ENCODE measurements at regions not wholly inside any gene's neighbourhood (a gene's known extent, or its start where the extent isn't known, plus 50 kb on each side); places are given as distances from the start of the nearest gene placed in this dataset.

DNA sequence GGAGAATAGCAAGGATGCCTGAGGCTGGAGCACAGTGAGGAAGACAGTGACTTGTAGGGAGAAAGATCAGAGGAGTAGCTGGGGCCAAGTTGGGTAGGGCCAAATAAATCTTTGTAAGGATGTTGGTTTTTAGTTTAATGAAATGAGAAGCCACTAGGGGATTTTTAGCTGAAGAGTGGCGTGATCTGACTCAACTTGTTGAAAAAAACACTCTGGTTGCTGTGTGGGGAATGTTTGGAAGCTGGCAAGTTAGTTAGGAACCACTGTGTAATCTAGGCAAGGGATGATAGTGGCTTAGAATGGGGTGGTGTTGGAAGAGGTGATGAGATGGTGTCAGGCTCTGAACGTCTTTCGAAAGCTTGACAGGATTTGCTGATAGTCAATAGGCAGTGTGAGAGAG is 176.1 kb upstream of the HDDC2 start:
- Mint-ChIP-seq H3K36me3 (no peaks in the 10 kb centered on the region), H3K27ac (no peak overlapping the region), H3K27me3 (ENCODE audit: low read depth) (no peaks in the 10 kb centered on the region), H3K4me3 (no peak overlapping the region), H3K4me1 (peaks cover 3% of the 10 kb centered on the region), H3K9me3 (no peaks in the 10 kb centered on the region)
- CTCF ChIA-PET, result no interaction called here
- POLR2A ChIA-PET, result no interaction called here
- TF ChIP-seq CTCF (IDR thresholded peaks at IDR 0.05) (no peak), EMX1 (CRISPR knock-in tag; IDR thresholded peaks at IDR 0.05) (no peak), IRF1 (CRISPR knock-in tag; IDR thresholded peaks at IDR 0.05) (no peak), JUN (CRISPR knock-in tag; IDR thresholded peaks at IDR 0.05) (no peak), NR3C1 (CRISPR knock-in tag; conservative IDR thresholded peaks at IDR 0.05; ENCODE audit: low read depth) (no peak), NR1H2 (CRISPR knock-in tag; IDR thresholded peaks at IDR 0.05) (no peak), AFF4 (CRISPR knock-in tag; IDR thresholded peaks at IDR 0.05; ENCODE audit: borderline replicate concordance) (no peak), ATF6 (CRISPR knock-in tag; IDR thresholded peaks at IDR 0.05) (no peak), RELA (CRISPR knock-in tag; IDR thresholded peaks at IDR 0.05; ENCODE audit: borderline replicate concordance) (no peak)
- TF ChIP-seq, protein P1, sequence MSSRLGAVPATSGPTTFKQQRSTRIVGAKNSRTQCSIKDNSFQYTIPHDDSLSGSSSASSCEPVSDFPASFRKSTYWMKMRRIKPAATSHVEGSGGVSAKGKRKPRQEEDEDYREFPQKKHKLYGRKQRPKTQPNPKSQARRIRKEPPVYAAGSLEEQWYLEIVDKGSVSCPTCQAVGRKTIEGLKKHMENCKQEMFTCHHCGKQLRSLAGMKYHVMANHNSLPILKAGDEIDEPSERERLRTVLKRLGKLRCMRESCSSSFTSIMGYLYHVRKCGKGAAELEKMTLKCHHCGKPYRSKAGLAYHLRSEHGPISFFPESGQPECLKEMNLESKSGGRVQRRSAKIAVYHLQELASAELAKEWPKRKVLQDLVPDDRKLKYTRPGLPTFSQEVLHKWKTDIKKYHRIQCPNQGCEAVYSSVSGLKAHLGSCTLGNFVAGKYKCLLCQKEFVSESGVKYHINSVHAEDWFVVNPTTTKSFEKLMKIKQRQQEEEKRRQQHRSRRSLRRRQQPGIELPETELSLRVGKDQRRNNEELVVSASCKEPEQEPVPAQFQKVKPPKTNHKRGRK (CRISPR knock-in tag; IDR thresholded peaks at IDR 0.05; ENCODE audit: borderline replicate concordance), result no peak
- TF ChIP-seq, protein P2, sequence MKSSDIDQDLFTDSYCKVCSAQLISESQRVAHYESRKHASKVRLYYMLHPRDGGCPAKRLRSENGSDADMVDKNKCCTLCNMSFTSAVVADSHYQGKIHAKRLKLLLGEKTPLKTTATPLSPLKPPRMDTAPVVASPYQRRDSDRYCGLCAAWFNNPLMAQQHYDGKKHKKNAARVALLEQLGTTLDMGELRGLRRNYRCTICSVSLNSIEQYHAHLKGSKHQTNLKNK (CRISPR knock-in tag; IDR thresholded peaks at IDR 0.05), result no peak
- ATAC-seq, result no peak
- DNase-seq (ENCODE audit: low spot score), result no peak

- Mint-ChIP-seq H3K4me3 (no peak overlapping the region), H3K27ac (no peak overlapping the region), H3K36me3 (no peaks in the 10 kb centered on the region), H3K4me1 (peaks cover 3% of the 10 kb centered on the region), H3K9me3 (no peaks in the 10 kb centered on the region), H3K27me3 (ENCODE audit: low read depth) (peaks cover 6% of the 10 kb centered on the region)
- ATAC-seq (no peak), DNase-seq (ENCODE audit: low spot score) (no peak)
- ChIA-PET POLR2A (no interaction called here), CTCF (no interaction called here)
- TF ChIP-seq MAX (CRISPR knock-in tag; IDR thresholded peaks at IDR 0.05) (no peak), ATF2 (CRISPR knock-in tag; IDR thresholded peaks at IDR 0.05; ENCODE audit: borderline replicate concordance, low read depth) (no peak), ATF1 (CRISPR knock-in tag; IDR thresholded peaks at IDR 0.05) (no peak), FOXK1 (CRISPR knock-in tag; IDR thresholded peaks at IDR 0.05) (no peak), ZNF232 (CRISPR knock-in tag; IDR thresholded peaks at IDR 0.05) (no peak), STAT6 (CRISPR knock-in tag; conservative IDR thresholded peaks at IDR 0.05; ENCODE audit: low read depth) (no peak), MLX (CRISPR knock-in tag; IDR thresholded peaks at IDR 0.05) (no peak)
Observed at GRCh38 chr6:125480146-125480545, 178.4 kb upstream of the HDDC2 start.

Measured in WTC11 (cell line).